Mesothelial cell of epicardium (in vitro differentiated cells): ENCODE measurements at regions not wholly inside any gene's neighbourhood (a gene's known extent, or its start where the extent isn't known, plus 50 kb on each side); places are given as distances from the start of the nearest gene placed in this dataset.

ENCODE experiments used
- DNase-seq, 2 experiments: peaks; one replicate each; pipeline ENCODE4 v3.0.0; 2021; ENCODE audit warnings: low spot score in 2 of 2; ENCODE audit not compliant: unreplicated experiment in 2 of 2
- H3K27ac Mint-ChIP-seq: 2 replicates; pipeline ENCODE4 v1.8.0; 2021; ENCODE audit warnings: mixed read lengths
- H3K27me3 Mint-ChIP-seq: 2 replicates; pipeline ENCODE4 v1.8.0; 2021; ENCODE audit warnings: low read depth, mixed read lengths
- H3K36me3 Mint-ChIP-seq: 2 replicates; pipeline ENCODE4 v1.8.0; 2021; ENCODE audit warnings: mixed read lengths
- H3K4me1 Mint-ChIP-seq: 2 replicates; pipeline ENCODE4 v1.8.0; 2021; ENCODE audit warnings: mixed read lengths
- H3K4me3 Mint-ChIP-seq: 2 replicates; pipeline ENCODE4 v1.8.0; 2021; ENCODE audit warnings: mild to moderate bottlenecking, moderate library complexity, mixed read lengths
- H3K9me3 Mint-ChIP-seq: 2 replicates; pipeline ENCODE4 v1.8.0; 2021; ENCODE audit warnings: mixed read lengths
- TF ChIP-seq, protein P1 (sequence below): fragments of 200-600 bp; sonication (generic); IDR thresholded peaks from one replicate; pipeline ENCODE4 v1.5.0; 2021; ENCODE audit warnings: antibody characterized with exemption; ENCODE audit not compliant: unreplicated experiment

DNA sequence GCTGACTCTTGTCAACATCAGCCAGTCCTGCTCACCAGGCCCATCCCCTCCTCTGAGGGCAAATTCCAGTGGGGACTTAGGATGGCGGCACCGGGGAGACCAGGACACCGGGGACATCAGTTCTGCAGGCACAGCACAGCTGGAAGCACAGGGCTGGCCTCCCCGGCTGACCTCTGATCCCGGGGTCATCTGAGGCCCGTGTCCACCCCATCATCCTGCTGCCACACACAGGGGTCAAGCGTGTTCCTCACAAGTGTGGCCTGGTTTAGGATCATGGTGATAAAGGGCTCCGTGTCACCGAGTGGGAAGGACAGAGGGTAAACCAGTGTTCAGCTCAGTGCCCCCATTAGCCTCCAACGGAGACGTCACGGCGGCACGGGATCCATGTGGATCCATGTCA lies 58.1 kb upstream of the CTDP1 start:
- no peak for DNase-seq

DNA sequence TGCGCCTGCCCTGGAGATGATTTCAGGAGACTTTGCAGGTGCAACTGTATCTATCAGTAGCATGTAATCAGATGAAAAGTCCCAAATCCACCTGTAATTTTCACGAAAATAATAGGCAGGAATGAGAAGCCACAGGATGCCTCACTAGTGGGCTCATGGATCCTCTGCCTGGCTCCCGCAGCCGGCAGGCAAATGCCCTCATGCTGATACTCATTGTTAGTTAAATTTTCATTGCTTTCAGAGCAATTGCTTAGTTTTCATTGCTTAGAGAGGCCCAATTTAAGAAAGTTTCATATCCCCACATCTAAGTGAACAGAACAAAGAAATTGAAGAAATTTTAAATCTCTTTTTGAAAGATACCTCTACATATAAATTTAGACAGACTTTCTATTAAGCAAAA lies 57.6 kb upstream of the CTDP1 start:
- TF ChIP-seq, protein P1, sequence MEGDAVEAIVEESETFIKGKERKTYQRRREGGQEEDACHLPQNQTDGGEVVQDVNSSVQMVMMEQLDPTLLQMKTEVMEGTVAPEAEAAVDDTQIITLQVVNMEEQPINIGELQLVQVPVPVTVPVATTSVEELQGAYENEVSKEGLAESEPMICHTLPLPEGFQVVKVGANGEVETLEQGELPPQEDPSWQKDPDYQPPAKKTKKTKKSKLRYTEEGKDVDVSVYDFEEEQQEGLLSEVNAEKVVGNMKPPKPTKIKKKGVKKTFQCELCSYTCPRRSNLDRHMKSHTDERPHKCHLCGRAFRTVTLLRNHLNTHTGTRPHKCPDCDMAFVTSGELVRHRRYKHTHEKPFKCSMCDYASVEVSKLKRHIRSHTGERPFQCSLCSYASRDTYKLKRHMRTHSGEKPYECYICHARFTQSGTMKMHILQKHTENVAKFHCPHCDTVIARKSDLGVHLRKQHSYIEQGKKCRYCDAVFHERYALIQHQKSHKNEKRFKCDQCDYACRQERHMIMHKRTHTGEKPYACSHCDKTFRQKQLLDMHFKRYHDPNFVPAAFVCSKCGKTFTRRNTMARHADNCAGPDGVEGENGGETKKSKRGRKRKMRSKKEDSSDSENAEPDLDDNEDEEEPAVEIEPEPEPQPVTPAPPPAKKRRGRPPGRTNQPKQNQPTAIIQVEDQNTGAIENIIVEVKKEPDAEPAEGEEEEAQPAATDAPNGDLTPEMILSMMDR, result no peak
- no peaks in the 10 kb centered on the region for H3K9me3 Mint-ChIP-seq
- H3K27me3 Mint-ChIP-seq, result no peaks in the 10 kb centered on the region
- no peak for DNase-seq
- H3K27ac Mint-ChIP-seq, result no peak overlapping the region
- H3K4me3 Mint-ChIP-seq, result no peak overlapping the region
- H3K36me3 Mint-ChIP-seq, result no peaks in the 10 kb centered on the region
- no peaks in the 10 kb centered on the region for H3K4me1 Mint-ChIP-seq

More for the DNA sequence above, 58.1 kb upstream of the CTDP1 start:
- H3K4me1 Mint-ChIP-seq, result no peaks in the 10 kb centered on the region
- TF ChIP-seq, protein P1, result no peak
- no peaks in the 10 kb centered on the region for H3K27me3 Mint-ChIP-seq
- no peaks in the 10 kb centered on the region for H3K36me3 Mint-ChIP-seq
- no peaks in the 10 kb centered on the region for H3K9me3 Mint-ChIP-seq
- H3K27ac Mint-ChIP-seq, result no peak overlapping the region
- no peak overlapping the region for H3K4me3 Mint-ChIP-seq

DNA sequence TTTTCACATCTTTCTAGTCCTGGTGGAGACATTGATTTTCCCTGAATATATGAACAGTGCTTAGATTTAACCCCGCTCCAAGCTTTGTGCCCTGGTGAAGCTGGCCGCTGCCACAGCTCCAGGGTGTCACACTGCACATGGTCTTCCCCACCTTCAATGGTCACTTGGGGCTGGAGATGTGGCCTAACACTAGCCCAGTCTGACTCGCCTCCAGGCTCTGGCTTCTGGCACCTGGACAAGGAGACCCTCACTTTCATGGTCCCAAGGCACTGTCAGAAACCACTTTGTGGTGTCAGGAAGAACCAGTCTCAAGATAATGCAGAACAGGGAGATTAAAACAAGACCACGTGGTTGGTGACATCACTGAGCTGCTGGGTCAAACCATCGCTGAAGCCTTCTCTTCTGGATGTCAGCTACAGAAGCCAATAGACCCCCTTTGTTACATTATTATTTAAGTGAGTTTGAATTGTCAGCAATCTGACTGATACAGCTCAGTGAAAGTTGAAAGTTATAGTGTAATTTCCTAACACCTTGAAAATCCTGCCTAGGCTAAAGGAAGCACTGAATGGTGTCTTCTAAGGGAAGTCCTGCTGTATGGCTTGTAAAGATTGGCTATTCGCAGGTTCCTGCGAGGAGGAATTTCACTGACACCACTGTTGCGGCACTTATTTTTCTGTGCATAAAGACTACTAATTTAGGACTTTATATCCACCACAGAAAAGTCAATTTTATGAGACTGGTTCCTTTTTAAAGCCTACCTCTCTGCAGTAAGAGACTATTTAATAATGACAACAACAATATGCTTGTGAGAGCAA lies 55.0 kb upstream of the CTDP1 start:
- Mint-ChIP-seq H3K4me1 (no peaks in the 10 kb centered on the region), H3K36me3 (no peaks in the 10 kb centered on the region), H3K27ac (no peak overlapping the region), H3K4me3 (no peak overlapping the region), H3K27me3 (peaks cover 10% of the 10 kb centered on the region), H3K9me3 (no peaks in the 10 kb centered on the region)
- TF ChIP-seq, protein P1, result no peak
- no peak for DNase-seq

DNA sequence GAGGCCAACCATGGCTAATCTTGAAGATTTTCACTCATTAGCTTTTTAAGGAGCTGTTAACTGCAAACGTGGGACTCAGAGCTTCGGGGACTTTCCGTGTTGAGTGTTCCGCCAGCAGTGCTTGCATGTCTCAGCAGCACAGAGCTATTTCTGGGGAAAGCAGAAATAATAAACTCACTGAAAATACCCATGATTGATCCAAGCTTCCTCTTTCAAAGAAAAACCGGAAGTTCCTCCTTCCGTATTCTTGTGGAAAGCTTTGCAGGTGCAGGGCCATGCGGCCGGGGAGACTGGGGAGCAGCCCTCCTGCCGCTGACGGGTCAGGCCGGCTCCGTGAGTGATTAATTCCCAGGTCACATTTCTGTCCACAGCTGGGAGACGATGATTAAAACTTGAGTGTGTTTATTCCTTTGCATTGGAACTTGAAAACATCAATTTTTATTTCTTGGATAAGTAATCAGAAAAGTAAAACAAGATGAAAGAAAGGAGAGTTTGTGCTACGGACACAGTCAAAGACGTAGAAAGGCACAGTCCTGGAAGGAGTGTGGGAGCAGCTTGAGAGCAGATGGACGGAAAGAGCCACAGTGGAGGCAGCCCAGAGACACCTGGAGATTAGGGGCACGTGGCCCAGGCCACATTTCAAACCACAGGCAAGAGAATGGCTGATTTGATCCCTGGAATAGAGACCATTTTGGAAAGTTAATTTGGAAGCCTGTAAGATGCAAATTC lies 54.2 kb upstream of the CTDP1 start:
- H3K36me3 Mint-ChIP-seq, result no peaks in the 10 kb centered on the region
- no peaks in the 10 kb centered on the region for H3K4me1 Mint-ChIP-seq
- TF ChIP-seq, protein P1, result no peak
- DNase-seq, result no peak
- no peaks in the 10 kb centered on the region for H3K9me3 Mint-ChIP-seq
- no peak overlapping the region for H3K4me3 Mint-ChIP-seq
- H3K27me3 Mint-ChIP-seq, result peaks cover 12% of the 10 kb centered on the region
- no peak overlapping the region for H3K27ac Mint-ChIP-seq

GRCh38 chr18:79625924-79626561 lies 53.6 kb upstream of the CTDP1 start:
- no peaks in the 10 kb centered on the region for H3K4me1 Mint-ChIP-seq
- TF ChIP-seq, protein P1, result no peak
- H3K4me3 Mint-ChIP-seq, result no peak overlapping the region
- DNase-seq, result no peak
- no peaks in the 10 kb centered on the region for H3K36me3 Mint-ChIP-seq
- peaks cover 12% of the 10 kb centered on the region for H3K27me3 Mint-ChIP-seq
- H3K27ac Mint-ChIP-seq, result no peak overlapping the region
- H3K9me3 Mint-ChIP-seq, result no peaks in the 10 kb centered on the region
